ENCODE measurements at regions not wholly inside any gene's neighbourhood (a gene's known extent, or its start where the extent isn't known, plus 50 kb on each side); places are given as distances from the start of the nearest gene placed in this dataset.
"Not testable (repeated sequence)": the region's sequence is repeated elsewhere in the genome, so short reads cannot be mapped to it uniquely, and the experiment has no call there.

DNA sequence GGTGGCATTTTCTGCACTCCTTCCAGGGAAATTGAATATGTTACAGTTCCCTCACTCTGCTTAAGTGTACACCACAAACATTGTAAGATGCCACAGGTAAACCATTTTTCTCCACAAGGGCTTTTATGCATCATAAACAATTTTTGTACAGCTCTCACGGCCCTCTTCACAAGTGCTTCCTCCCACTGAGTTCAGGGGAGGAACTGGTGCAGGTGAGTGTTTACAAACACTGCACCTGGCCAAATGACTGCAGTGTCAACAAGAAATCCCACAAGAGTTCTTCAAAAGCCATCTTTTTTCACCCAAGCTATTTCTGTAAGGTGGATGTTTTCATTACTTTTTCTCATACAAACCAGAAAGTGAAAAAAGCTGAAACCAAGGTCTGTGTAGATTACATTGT is 973.2 kb downstream of the AACS start:
- DNase-seq, result no peak

DNA sequence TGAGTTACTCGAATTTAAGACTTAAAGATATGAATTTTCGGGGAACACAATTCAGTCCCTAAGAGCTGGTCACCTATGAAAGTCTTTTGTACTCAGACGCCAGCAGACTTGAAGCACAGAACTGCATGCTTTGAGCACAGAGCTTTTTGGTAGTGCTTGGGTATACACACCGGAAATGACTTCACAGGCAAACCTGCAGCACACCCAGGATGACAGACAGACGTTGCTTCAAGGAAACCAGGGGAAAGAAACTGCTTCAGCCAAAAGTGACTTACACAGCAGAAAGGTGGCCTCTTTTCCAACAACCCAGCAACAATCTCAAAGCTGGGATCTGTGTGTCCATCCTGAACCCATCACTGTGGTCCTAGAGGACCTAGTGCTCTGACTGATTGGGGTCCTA is 975.1 kb downstream of the AACS start:
- no peak for DNase-seq

DNA sequence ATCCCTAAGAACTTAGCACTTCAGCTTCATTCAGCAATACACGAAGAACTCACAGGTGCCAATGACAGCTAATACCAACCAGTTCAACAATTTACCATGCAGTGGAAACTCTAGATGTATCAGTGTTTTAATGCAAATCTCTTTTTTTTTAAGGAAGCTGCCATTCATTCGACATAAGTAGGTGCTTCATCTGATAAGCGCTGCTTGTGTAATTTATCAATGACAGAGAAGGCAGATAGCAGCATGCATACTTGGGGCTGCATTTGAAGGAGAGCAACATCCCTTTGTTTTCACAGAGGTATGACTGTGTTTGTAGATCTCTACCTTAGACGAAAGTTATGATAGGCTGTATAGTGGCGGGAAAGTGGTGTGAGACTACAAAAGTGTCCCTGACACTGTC is 977.1 kb downstream of the AACS start:
- DNase-seq, result no peak

DNA sequence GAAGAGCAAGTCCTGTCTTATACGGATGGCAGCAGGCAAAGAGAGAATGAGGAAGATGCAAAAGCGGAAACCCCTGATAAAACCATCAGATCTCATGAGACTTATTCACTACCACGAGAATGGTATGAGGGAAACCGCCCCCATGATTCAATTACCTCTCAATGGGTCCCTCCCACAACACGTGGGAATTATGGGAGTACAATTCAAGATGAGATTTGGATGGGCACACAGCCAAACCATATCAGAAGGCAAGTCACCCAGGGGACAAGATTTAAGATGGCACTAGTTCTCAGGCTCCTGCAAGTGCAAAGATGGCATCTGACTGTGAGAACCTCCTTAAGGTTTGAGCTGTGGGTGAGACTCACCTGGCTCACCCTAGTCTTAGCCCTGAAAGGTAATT is 984.3 kb downstream of the AACS start:
- DNase-seq, result not testable (repeated sequence)

DNA sequence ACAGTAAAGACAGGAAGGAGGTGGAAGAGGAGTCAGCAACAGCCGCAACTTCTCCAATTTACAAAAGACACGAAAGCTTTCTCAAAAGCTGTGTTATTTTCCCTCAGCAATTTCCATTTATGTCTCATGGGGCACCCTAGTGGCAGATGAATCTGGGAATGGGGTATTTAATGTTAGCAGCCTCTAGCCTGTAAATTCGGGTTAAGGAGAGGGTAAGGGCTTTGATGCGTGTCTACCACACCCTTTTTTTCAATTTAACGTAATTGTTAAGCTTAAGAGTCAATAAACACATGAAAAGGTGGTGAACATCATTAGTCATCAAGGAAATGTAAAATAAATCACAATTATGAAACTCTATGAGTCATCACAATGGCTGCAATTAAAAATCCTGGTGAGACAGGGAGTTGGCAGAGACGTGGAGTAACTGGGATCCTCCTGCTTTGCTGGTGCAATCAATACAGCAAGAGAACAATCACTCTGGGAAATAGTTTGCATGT is 986.4 kb downstream of the AACS start:
- no peak for DNase-seq

DNA sequence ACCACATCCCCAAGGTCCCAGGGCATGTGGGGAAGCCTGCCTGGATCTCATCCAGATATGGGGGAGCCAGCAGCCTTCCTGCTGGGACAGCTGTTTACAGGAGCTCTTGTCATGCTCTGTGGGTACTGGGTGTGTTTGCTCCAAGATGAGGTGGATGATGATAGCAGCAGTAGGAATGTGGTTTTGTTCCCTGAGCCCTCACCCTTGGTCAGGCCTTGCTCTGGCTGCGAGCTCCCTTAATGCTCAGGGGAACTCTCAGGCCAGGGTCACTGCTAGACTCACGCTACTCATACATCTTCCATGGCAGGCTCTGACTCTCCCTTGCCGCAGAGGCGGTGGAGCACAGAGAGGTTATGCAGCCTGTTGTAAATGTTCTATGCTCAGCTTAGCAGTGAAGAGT is 990.3 kb downstream of the AACS start:
- DNase-seq, result no peak

DNA sequence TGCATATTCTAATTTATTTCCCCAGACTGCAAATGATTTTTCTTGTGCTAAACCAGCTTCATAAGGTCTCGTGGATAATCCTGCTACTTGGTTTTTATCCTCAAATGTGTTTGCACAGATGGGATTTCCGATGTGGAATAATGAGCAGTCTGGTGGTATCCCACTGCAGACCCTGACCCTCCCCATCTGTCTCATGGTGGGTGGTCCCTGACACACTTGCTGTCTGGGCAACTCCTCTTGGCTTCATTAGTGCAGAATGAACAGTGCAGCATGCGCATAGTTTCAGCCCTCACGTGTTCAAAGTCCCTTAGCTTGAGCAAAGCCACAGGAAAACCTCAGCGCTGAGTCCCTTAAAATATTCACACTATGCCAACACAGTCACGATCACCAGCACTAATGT is 996.5 kb downstream of the AACS start:
- DNase-seq, result no peak

DNA sequence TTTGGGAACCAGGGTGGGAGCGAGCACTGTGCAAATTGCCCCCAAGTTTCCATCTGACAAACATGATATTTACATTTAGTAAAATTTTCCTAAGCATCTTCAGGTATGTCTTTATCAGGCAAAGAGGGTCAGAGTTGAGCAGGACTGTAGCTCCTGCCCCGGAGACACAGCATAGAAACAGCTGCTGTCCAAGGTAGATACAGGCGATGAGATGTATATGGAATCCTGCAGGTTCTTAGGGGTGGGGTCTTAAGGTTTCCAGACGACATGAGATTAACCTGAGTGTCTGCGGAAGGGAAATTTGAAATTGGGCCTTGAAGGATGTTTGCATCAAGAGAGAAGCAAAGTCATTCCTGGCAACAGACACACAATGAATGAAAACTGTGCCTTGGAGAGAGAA is 998.8 kb downstream of the AACS start:
- DNase-seq, result no peak

DNA sequence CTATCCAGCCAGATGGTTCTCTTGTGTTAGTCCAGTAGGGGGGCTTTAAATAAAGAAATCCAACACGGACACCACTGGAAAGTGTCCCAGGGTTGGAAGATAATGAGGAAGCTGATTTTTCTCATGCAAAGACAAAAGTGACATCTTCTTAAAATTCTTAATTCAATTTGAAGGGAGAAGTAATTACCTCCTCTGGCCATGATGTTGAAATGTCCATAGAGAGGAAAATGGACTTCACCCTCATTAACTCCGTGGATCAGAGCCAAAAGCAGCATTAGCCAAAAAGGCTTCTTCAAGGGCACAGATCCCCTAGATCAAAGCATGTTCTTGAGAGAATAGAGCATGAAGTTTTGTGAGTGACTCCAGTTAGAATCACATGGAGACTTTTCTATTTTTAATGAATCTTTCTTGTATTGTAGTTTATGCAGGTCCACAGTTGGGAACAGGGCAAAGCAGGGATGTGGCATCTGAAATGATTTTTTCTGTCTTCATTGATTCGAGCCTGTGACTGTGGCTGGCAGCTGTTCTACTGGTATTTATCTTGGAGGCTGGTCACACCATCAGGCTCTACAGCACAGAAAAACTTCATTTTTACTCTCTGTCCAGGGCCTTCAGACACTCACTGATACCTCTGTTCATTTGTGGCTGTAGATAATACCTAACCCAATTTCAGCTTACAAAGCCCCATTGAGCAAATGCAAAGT is 1002.5 kb downstream of the AACS start:
- DNase-seq, result no peak

DNA sequence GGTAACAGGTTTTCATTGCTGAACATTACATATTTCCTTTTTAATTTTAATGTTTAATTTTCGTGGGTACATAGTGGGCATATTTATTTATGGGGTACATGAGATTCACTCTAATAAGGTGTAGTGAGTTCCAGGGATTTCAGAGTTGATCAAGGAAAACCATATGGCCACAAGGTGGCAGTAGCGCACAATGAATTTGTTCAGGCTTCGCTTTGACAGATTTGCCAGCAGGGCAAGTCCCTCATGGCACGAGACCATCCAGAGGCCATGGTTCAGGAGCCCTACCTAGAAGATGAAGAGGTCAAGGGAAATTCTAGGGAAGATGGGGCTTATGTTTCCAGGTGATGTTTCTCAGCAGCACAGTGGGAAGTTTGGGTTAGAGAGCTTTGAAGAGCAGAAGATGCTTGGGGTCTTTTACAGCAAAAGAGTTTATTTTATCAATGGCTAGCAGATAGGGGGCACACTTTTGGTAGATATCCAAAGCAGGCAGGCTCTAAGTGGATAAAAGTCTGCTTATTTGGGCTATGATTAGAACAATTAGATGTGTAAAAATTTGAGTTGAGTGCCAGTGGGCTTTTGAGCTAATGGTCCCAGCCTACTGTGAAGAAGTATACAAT is 1004.4 kb downstream of the AACS start:
- DNase-seq, result peak; percentile 7 to 76

DNA sequence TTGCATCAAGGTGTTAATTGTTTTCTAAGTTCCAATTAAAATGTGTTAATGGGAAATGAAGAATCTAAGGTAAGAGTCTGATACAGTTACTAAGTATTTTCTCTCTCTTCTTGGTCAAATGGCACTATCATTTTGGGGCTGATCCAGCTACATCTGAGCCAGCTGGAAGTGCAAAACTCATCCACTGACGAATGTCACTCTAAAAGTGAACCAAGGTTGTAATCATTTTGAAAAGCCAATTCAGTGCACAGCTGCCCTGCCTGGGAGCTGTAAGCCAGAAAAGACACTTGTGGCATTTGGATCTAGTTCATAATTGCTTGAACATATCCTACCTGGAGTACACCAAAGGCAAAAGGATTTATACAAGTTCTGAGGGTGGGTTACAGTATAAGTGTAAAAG is 1011.3 kb downstream of the AACS start:
- no peak for DNase-seq

DNA sequence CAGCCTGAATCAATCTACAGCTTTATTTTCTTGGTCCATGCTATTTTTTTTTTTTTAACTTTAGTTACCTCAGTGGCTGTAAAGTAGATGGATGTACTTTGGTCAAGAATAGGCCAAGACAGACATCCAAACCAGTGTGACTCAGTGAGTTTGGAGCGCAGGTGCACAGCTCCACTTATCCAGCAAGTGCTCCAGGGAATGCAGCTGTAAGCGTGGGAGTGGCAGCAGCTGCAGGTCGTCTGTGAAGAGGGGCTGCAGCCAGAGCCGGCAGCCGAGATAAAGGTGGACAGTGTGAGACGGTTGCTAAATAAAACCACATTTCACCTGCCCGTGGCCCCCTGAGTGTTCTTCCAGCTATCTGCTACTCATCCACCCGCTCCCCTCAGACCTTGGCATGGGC is 1018.7 kb downstream of the AACS start:
- DNase-seq, result no peak

DNA sequence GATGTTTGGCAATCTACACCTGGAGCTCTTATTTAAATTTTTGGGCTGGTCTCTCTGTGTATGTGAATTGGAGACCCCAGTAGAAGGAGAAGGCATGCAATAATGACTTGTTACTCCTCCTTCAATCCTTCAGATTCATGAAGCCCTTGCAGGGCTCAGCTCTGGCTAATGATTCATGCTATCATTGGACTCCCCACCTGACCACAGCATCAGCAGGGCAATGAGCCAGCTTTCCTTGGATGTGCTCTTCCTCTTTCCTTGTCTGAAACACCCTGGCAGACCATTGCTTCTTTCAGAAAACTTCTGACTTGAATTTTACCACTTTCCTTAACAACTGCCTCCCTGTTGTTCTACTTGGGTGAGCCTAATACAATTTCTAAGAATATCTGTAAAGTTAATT is 1019.2 kb downstream of the AACS start:
- no peak for DNase-seq

DNA sequence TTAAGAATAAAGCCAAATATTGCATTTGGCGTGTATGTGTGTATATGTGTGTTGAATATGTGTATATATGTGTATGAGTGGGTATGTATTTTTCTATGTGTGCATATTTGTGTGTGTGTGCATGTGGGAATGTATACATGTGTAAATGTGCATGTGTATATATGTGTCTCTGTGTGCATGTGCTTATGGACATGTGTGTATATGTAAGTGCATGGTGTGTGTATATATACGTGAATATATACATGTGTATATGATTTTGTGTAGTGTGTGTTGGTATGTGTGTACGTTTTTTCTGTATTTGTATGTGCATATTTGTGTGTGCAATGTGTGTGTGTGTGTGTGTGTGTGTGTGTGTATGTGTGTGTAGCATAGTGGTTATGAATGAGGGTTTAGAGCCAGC is 1021.0 kb downstream of the AACS start:
- no peak for DNase-seq

DNA sequence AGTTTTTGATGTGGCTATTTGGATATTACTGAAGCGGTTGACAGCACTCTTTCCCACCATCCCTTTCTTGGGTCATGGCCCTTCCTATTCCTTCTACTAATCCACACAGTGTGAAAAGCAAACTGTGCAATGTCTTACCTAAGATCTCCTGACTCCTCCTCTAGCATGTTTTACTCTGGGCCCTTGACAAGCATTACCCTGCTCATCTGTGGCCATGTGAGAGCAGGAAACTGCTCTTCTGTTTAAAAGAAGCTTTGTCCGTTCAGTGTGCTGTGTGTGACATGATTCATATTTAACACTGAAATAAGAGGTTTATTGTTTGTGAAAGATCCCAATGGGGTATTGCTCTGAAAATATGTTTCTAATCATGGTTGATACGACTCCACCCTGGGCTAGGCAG is 1022.5 kb downstream of the AACS start:
- DNase-seq, result no peak

DNA sequence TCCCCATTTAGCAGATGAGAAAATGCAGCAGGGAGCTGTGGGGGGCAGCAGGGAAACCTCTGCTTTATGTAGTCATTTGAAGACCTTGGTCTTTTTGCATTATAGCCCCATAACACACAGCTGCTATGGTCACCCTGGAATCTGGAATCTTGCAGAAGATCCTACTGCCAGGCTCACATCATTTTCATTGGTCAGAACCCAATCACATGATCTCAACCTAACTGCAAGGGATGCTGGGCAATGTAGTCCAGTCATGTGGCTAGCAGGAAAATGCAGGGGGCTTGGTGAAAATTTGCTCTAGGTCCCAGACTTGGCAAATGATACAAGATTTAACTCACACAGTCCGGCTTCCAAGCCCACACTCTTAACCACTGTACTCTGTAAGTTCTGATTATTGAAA is 1028.7 kb downstream of the AACS start:
- DNase-seq, result no peak

DNA sequence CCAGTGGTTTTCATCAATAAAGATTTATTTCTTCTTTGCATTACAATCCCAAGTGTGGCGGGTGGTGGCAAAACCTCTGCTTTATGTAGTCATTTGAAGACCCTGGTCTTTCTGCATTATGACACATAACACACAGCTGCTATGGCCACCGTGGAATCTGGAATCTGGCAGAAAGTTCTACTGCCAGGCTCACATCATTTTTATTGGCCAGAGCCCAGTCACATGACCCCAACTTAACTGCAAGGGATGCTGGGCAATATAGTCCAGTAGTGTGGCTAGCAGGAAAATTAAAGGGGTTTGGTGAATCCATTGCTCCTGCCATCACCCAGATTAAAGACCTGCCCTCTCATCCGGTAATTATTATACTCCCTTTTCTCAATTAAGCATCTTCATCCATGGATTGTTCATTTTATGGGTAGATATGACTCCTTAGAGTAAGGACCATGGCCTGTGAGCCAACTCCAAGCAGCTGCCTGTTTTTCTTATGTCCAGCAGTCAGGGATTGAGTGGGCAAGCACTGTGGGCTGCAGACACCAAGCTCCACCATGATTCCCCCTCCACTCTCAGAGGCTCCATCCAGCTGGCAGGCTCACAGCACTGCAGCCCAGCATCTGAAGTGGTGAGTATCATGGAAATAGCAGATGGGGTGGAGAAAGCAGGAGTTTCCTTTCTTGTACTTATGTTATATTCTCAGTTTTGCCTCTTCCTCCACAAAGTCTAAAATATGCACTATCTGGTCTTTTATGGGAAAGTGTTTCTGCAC is 1030.7 kb downstream of the AACS start:
- no peak for DNase-seq

DNA sequence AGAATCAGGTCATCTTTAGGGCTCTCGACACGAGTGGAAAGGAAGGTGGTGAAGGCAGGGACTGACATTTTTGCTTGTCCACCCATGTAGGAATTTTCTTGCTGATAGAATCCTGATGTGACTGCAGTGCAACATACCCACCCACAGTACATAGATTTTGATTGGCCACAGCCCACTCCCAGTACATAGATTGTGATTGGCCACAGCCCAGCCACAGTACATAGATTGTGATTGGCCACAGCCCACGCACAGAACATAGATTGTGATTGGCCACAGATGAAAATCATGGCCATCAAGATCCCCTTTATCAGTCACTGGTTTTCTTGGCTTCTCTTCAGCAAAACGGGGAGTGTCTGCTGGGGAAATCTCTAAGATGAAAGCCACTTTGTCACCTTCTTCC is 1041.5 kb downstream of the AACS start:
- DNase-seq, result no peak

DNA sequence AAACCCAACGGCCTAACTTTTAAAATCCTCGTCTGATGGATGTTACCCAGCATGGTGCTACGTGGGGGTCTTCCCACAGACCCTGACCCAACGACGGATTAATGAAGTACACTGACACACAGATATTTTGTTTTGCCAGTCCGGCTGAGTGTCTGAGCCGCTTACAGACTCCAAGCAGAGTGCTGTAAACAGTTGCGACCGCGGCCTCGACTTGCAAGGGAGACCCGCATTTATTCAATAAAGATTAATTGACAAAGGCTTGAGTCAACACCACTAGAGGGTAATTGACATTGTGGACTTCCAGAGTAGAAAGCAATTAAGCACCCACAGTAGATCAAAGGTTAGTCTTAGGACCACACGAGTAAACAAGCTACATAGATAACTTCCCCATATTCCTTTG is 1042.4 kb downstream of the AACS start:
- DNase-seq, result no peak

DNA sequence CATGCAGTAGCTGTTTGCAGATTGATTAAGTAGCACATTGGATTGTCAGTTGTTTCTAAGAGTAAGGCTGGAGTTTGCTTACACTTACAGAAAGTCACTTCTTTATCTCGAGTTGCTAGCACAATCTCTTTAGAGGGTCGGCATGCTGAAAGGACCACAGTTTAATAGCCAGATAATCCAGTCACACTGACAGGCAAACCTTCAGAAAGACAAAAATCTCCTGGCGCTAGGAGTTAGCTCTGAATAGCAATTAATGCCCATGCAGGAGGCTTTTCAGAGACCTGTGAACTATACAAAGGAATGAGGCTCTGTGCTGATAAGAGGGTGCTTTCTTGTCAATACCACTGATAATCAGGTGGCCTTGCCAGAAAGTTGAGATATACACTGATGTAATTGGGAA is 1043.0 kb downstream of the AACS start:
- DNase-seq, result no peak

DNA sequence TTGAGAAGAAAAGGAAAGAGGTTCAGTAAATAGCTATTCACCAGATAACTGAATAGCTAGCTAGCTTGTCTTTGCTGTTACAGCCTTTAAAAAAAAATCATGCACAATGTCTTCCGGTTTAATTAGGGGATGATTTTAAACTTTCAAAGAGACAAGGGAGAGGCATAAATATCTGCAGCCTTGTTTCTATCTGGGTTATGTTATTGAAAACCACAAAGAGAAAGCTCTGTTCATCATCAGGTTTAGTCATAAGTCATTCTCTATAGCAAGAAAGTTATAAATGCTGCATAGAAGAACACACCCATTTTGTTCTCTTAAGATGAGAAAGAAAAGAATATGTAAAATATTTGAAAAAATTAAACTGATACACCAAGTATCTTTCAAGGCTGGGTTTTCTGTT is 1046.9 kb downstream of the AACS start:
- DNase-seq, result no peak

DNA sequence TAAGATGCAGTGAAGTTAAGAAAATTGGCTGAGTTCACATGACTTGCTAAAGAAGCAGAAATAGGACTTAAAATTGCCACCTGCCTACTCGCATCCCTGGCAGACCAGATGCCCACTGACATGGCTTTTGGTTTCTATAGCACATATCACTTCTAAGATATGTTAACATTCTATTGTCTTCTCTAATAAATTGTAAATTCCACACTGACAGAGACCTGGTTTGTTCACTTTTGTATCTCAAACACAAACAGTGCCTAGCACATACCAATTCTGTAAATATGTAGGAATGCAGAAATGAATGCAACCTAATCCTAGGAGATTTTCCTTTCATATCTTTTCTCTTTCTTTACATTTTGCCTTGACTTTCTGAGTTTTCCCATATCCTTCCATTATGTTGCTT is 1047.6 kb downstream of the AACS start:
- DNase-seq, result no peak

DNA sequence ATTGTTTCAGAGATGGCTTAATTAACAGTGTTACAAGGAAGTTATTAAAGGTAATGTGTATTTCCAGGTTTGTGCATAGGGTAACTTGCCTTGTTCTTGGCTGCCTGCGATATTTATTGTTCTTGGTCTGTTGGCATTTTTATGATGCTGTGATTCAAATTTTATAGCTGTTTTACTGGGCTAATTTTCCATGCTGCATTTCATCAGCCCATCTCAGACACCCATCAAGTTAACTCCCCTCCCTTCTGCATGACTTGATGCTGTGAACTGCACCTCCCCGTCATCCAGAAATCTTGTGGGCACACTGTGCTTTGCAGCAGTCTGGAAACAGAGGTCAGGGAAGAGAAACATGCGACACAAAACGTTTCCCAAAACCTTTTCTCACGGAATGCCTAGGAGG is 1049.2 kb downstream of the AACS start:
- DNase-seq, result no peak

DNA sequence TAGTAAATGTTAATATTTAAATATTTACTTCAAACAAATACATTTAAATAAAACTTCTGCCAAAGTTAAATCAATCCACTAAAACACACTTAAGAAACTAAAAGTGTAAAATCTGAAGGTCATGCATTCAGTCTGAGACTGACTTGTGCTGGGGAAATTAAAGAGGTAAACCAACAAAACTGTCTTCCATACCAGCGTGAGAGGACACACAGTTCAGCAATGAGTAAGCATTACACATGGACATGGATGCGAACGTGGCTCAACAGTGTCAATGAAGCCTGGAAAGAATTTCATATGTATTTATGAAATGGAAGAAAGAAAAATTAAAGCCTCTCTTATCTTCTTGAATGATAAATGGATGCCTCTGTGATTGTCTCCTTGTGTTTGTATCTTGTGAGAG is 1052.3 kb downstream of the AACS start:
- no peak for DNase-seq
